H1 (cell line): ENCODE measurements at regions not wholly inside any gene's neighbourhood (a gene's known extent, or its start where the extent isn't known, plus 50 kb on each side); places are given as distances from the start of the nearest gene placed in this dataset.

Source experiments
- ASH2L ChIP-seq: fragments of 200-600, 300-600 bp; sonication (generic); IDR thresholded peaks from one replicate; pipeline ENCODE4 v1.7.1; 2017; ENCODE audit warnings: low read length
- CHD7 ChIP-seq: fragments of 300-600 bp; sonication (generic); IDR thresholded peaks from 2 replicates; pipeline ENCODE4 v1.7.1; 2012; ENCODE audit warnings: low read length, moderate library complexity, mild to moderate bottlenecking, inconsistent platforms; ENCODE audit not compliant: insufficient replicate concordance
- EP300 ChIP-seq, 2 experiments: IDR thresholded peaks; 1 replicate in 1 of 2; 2 replicates in 1 of 2; pipeline ENCODE4 v1.6.1; 2011 to 2012; ENCODE audit warnings: low read depth in 2 of 2, low read length in 2 of 2, mild to moderate bottlenecking in 2 of 2, borderline replicate concordance in 1 of 2, inconsistent platforms in 1 of 2, moderate library complexity in 1 of 2
- JUND ChIP-seq: IDR thresholded peaks from 2 replicates; pipeline ENCODE4 v1.6.1; 2011; ENCODE audit warnings: mild to moderate bottlenecking, improper control_type of control experiment, low read length
- KDM5A ChIP-seq: fragments of 200-600 bp; IDR thresholded peaks from 2 replicates; pipeline ENCODE4 v1.7.1; 2012; ENCODE audit warnings: mild to moderate bottlenecking, low read length, inconsistent platforms, mixed read lengths
- POU5F1 ChIP-seq: IDR thresholded peaks from 2 replicates; pipeline ENCODE4 v1.6.1; 2011; ENCODE audit warnings: low read depth, mild to moderate bottlenecking, low read length, moderate library complexity
- SAP30 ChIP-seq: fragments of 300-600 bp; sonication (generic); IDR thresholded peaks from 2 replicates; pipeline ENCODE4 v1.7.1; 2012; ENCODE audit warnings: low read length, moderate library complexity, mild to moderate bottlenecking, inconsistent platforms; ENCODE audit not compliant: insufficient read depth, insufficient replicate concordance
- SP4 ChIP-seq: IDR thresholded peaks from 2 replicates; pipeline ENCODE4 v1.6.1; 2012; ENCODE audit warnings: low read length, inconsistent platforms
- TAF7 ChIP-seq: optimal IDR thresholded peaks from 2 replicates; pipeline ENCODE3; 2011; ENCODE audit warnings: low read depth, mild to moderate bottlenecking, inconsistent platforms, low read length, moderate library complexity, borderline replicate concordance
- TCF12 ChIP-seq: IDR thresholded peaks from 2 replicates; pipeline ENCODE4 v1.6.1; 2011; ENCODE audit warnings: low read depth, mild to moderate bottlenecking, low read length
- USF2 ChIP-seq: IDR thresholded peaks from 2 replicates; pipeline ENCODE4 v1.6.1; 2011; ENCODE audit warnings: low read length, improper control_type of control experiment

GRCh38 chr10:22150842-22151241, 67.0 kb downstream of the EBLN1 start (continued):
- TF ChIP-seq CHD7 (no peak), POU5F1 (no peak), KDM5A (no peak), ASH2L (no peak), JUND (no peak), USF2 (no peak), TCF12 (no peak), SAP30 (no peak), EP300 (IDR thresholded peaks at IDR 0.05; ENCODE audit: borderline replicate concordance in 1 of 2, low read depth in 2 of 2, low read length in 2 of 2) (no peak), SP4 (no peak), TAF7 (no peak)
